Epithelial cell of proximal tubule (primary cell): ENCODE measurements at regions not wholly inside any gene's neighbourhood (a gene's known extent, or its start where the extent isn't known, plus 50 kb on each side); places are given as distances from the start of the nearest gene placed in this dataset.

Source experiments
- DNase-seq: peaks from one replicate; pipeline ENCODE4 v3.0.0-alpha.2; 2011; ENCODE audit warnings: low read depth
- H3K4me3 ChIP-seq: 2 replicates; pipeline ENCODE4 v1.5.1; 2011; ENCODE audit warnings: low read depth, mild to moderate bottlenecking, low read length
- TF ChIP-seq, protein P1 (sequence below): conservative IDR thresholded peaks from 2 replicates; pipeline ENCODE4 v1.5.1; 2012; ENCODE audit warnings: low read depth, mild to moderate bottlenecking, low read length

DNA sequence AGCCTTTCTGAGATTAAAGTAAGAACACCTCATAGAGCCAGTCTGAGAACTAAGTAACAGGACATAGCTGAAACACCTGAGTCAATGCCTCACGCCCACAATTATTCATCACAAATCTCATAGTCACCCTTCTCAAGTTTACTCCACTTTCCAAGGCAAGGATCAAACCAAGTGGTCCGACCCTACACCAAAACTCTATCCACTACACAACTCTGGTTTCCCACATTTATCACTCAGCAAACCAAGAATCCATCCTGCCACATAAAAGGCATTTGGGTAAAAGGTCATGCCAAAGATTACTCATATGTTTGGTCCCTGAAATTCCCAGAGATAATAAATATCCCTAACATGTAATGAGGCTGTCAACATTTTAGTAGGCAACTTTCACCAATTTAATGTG lies 144.1 kb downstream of the RPAP3 start:
- no peak for DNase-seq
- H3K4me3 ChIP-seq: no peak overlapping the region
- TF ChIP-seq, protein P1, sequence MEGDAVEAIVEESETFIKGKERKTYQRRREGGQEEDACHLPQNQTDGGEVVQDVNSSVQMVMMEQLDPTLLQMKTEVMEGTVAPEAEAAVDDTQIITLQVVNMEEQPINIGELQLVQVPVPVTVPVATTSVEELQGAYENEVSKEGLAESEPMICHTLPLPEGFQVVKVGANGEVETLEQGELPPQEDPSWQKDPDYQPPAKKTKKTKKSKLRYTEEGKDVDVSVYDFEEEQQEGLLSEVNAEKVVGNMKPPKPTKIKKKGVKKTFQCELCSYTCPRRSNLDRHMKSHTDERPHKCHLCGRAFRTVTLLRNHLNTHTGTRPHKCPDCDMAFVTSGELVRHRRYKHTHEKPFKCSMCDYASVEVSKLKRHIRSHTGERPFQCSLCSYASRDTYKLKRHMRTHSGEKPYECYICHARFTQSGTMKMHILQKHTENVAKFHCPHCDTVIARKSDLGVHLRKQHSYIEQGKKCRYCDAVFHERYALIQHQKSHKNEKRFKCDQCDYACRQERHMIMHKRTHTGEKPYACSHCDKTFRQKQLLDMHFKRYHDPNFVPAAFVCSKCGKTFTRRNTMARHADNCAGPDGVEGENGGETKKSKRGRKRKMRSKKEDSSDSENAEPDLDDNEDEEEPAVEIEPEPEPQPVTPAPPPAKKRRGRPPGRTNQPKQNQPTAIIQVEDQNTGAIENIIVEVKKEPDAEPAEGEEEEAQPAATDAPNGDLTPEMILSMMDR: no peak

DNA sequence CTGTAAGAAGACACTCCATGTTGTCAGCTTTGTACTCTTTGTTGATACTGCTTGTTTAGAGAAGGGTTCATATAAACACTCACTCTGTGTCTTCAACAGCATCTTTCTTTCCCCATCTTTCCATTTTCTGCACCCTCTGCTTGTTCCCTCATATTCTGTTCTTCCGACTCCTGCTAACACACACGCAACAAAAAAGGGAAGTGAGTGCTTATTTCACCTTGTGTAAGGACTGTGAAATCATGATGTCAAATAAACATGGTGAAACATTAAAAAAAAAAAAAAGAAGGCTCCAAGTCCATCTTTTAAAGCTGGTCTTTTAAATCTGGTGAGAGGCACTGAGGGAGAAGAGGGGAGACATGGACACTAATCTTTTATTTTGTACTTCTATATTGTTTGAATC lies 145.4 kb downstream of the RPAP3 start:
- no peak overlapping the region for H3K4me3 ChIP-seq
- DNase-seq: no peak
- TF ChIP-seq, protein P1: no peak

- H3K4me3 ChIP-seq: no peak overlapping the region
- TF ChIP-seq, protein P1: no peak
- DNase-seq: no peak
Measured at GRCh38 chr12:47558625-47559345, 147.0 kb downstream of the RPAP3 start.

DNA sequence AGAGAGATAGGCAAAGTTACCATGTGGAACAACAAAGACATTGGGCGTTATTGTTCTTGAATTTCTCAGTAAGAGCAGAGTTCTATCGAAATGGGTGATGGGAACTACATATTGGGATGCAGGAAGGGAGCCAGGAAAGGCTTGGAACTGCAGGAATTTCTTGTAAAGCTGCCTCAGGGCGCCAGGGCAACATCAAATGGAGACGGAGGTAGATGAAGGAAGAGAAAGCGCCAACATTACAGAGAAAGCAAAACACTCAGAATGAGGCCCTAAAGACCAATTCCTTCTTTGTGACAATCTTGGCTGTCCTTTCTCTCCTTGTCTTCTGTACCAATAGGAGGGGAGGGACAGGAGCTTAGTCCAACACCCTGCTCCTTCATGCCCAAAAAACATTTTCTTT lies 148.4 kb downstream of the RPAP3 start:
- no peak overlapping the region for H3K4me3 ChIP-seq
- no peak for DNase-seq
- TF ChIP-seq, protein P1: no peak

- DNase-seq: no peak
- TF ChIP-seq, protein P1: no peak
- no peak overlapping the region for H3K4me3 ChIP-seq
Measured at GRCh38 chr12:47556261-47557030, 149.4 kb downstream of the RPAP3 start.

- no peak overlapping the region for H3K4me3 ChIP-seq
- no peak for DNase-seq
- TF ChIP-seq, protein P1: no peak
Measured at GRCh38 chr12:47554046-47554653, 151.7 kb downstream of the RPAP3 start.
